ENCODE measurements at regions not wholly inside any gene's neighbourhood (a gene's known extent, or its start where the extent isn't known, plus 50 kb on each side); places are given as distances from the start of the nearest gene placed in this dataset.

GRCh38 chr3:161798016-161798415 is 301.4 kb downstream of the OTOL1 start:
- no peak for DNase-seq (ENCODE audit: low read depth)
- H3K4me3 ChIP-seq (ENCODE audit: control insufficient read depth, low read depth, low read length) = no peak overlapping the region
- no peak for TF ChIP-seq CTCF (IDR thresholded peaks at IDR 0.05; ENCODE audit: control insufficient read depth, insufficient read depth, low read depth, low read length, missing control alignments)

GRCh38 chr3:161800985-161801559 is 304.5 kb downstream of the OTOL1 start:
- no peak overlapping the region for H3K4me3 ChIP-seq (ENCODE audit: control insufficient read depth, low read depth, low read length)
- no peak for DNase-seq (ENCODE audit: low read depth)
- TF ChIP-seq CTCF (IDR thresholded peaks at IDR 0.05; ENCODE audit: control insufficient read depth, insufficient read depth, low read depth, low read length, missing control alignments) = no peak

- DNase-seq (ENCODE audit: low read depth) = no peak
- no peak for TF ChIP-seq CTCF (IDR thresholded peaks at IDR 0.05; ENCODE audit: control insufficient read depth, insufficient read depth, low read depth, low read length, missing control alignments)
- H3K4me3 ChIP-seq (ENCODE audit: control insufficient read depth, low read depth, low read length) = no peak overlapping the region
Measured at GRCh38 chr3:161818106-161818505, 321.5 kb downstream of the OTOL1 start.

- TF ChIP-seq CTCF (IDR thresholded peaks at IDR 0.05; ENCODE audit: control insufficient read depth, insufficient read depth, low read depth, low read length, missing control alignments) = no peak
- no peak overlapping the region for H3K4me3 ChIP-seq (ENCODE audit: control insufficient read depth, low read depth, low read length)
- DNase-seq (ENCODE audit: low read depth) = no peak
Measured at GRCh38 chr3:161821591-161821990, 325.0 kb downstream of the OTOL1 start.

GRCh38 chr3:161822291-161822690 is 325.7 kb downstream of the OTOL1 start:
- no peak for DNase-seq (ENCODE audit: low read depth)
- TF ChIP-seq CTCF (IDR thresholded peaks at IDR 0.05; ENCODE audit: control insufficient read depth, insufficient read depth, low read depth, low read length, missing control alignments) = no peak
- H3K4me3 ChIP-seq (ENCODE audit: control insufficient read depth, low read depth, low read length) = no peak overlapping the region

GRCh38 chr3:161823910-161824309 is 327.3 kb downstream of the OTOL1 start:
- TF ChIP-seq CTCF (IDR thresholded peaks at IDR 0.05; ENCODE audit: control insufficient read depth, insufficient read depth, low read depth, low read length, missing control alignments) = no peak
- DNase-seq (ENCODE audit: low read depth) = no peak
- no peak overlapping the region for H3K4me3 ChIP-seq (ENCODE audit: control insufficient read depth, low read depth, low read length)

GRCh38 chr3:161838021-161838420 is 341.4 kb downstream of the OTOL1 start:
- no peak for DNase-seq (ENCODE audit: low read depth)
- H3K4me3 ChIP-seq (ENCODE audit: control insufficient read depth, low read depth, low read length) = no peak overlapping the region
- no peak for TF ChIP-seq CTCF (IDR thresholded peaks at IDR 0.05; ENCODE audit: control insufficient read depth, insufficient read depth, low read depth, low read length, missing control alignments)
